ENCODE measurements at regions not wholly inside any gene's neighbourhood (a gene's known extent, or its start where the extent isn't known, plus 50 kb on each side); places are given as distances from the start of the nearest gene placed in this dataset.

DNA sequence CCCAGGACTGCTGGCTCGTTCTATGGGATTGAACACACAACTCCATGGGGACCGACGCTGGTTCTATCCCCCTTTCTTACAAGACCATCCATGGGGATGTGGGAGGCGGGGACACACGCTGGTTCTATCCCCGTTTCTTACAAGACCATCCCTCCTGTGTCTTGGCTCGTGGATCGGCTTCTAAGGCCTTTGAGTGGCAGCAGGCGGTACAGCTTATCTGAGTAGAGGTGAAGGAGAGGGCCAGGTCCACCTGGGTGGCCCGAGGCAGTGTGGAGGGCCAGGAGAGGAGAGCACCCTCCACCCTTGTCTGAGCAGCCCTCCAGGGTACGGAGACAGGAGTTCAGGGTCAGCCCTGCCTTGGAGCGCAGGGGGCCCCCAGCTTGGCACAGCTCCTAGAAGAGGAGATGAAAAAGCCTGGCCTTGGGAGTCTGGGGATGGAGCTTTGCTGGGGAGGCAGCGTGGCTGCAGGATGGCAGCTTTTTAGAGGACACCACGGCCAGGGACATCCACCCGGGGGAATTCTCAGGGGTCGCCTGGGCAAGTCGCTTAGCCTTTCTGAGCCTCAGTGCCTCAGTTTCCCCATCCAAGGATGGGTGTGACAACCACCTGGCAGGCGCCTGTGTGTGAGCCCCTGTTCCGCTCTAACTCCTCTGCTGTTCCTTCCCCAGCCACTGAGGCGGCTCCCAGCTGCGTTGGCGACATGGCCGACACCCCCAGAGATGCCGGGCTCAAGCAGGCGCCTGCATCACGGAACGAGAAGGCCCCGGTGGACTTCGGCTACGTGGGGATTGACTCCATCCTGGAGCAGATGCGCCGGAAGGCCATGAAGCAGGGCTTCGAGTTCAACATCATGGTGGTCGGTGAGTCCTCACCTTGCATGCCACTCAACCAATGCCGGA is 341.0 kb downstream of the SEC14L1 start:
- Histone ChIP-seq H4K20me1 (ENCODE audit: insufficient read depth, low read length) (no peaks in the 10 kb centered on the region), H3K27me3 (ENCODE audit: low read depth, low read length) (no peaks in the 10 kb centered on the region), H3K9me3 (ENCODE audit: insufficient read depth, low read length) (no peaks in the 10 kb centered on the region), H3K4me3 (ENCODE audit: low read length) (no peak overlapping the region), H3K9ac (ENCODE audit: low read length) (no peak overlapping the region), H3K79me2 (ENCODE audit: low read length) (no peaks in the 10 kb centered on the region), H3K36me3 (replicated peaks; ENCODE audit: low read depth, low read length) (peaks cover 3% of the 10 kb centered on the region), H3K4me2 (ENCODE audit: low read length) (no peak overlapping the region), H3K27ac (ENCODE audit: low read length) (no peak overlapping the region), H2AFZ (ENCODE audit: low read depth, low read length) (no peak overlapping the region), H3K4me1 (ENCODE audit: low read length) (no peaks in the 10 kb centered on the region)
- TF ChIP-seq, protein P1, sequence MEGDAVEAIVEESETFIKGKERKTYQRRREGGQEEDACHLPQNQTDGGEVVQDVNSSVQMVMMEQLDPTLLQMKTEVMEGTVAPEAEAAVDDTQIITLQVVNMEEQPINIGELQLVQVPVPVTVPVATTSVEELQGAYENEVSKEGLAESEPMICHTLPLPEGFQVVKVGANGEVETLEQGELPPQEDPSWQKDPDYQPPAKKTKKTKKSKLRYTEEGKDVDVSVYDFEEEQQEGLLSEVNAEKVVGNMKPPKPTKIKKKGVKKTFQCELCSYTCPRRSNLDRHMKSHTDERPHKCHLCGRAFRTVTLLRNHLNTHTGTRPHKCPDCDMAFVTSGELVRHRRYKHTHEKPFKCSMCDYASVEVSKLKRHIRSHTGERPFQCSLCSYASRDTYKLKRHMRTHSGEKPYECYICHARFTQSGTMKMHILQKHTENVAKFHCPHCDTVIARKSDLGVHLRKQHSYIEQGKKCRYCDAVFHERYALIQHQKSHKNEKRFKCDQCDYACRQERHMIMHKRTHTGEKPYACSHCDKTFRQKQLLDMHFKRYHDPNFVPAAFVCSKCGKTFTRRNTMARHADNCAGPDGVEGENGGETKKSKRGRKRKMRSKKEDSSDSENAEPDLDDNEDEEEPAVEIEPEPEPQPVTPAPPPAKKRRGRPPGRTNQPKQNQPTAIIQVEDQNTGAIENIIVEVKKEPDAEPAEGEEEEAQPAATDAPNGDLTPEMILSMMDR (IDR thresholded peaks at IDR 0.05; ENCODE audit: low read depth, low read length): no peak
- TF ChIP-seq EZH2phosphoT487 (IDR thresholded peaks at IDR 0.05; ENCODE audit: low read depth): no peak

DNA sequence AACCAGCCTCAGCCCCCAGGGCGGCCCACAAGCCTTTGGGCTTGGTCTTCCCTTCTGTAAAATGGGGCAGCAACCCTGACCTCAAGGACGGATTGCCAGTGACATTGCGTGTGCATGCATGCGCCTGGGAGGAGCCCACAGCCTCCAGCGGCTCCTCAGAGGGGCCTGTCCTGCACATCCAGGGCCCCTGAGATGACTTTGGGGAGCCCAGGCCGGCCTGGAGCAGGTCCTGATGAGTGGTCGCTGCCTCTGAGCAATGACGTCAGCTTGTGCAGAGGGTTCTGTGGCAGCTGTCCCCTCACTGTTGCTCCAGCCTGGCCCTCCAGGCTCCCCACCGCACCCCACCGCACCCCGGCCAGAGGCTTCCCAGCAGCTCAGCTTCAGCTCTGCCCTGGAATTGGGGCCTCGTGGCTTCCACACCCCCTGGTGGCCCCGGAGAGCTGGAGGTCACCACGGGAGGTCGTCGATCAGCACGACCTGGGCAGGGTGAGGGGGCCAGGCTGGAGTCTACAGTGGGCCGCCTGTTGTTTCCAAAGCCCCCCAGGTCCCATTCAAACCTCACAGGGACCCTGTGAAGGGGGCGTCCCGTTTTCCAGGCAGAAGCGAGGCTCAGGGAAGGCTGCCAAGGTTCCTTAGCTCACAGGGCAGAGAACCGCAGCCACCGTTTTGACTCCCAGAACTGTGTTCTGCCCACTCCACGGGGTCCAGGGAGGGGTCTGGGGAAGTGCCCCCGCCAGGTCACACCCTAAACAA is 341.8 kb downstream of the SEC14L1 start:
- Histone ChIP-seq H2AFZ (ENCODE audit: low read depth, low read length) (no peak overlapping the region), H3K27me3 (ENCODE audit: low read depth, low read length) (no peaks in the 10 kb centered on the region), H3K27ac (ENCODE audit: low read length) (no peak overlapping the region), H3K9ac (ENCODE audit: low read length) (no peak overlapping the region), H3K4me3 (ENCODE audit: low read length) (no peak overlapping the region), H3K36me3 (replicated peaks; ENCODE audit: low read depth, low read length) (peaks cover 3% of the 10 kb centered on the region), H3K9me3 (ENCODE audit: insufficient read depth, low read length) (no peaks in the 10 kb centered on the region), H3K4me2 (ENCODE audit: low read length) (no peak overlapping the region), H3K4me1 (ENCODE audit: low read length) (no peaks in the 10 kb centered on the region), H3K79me2 (ENCODE audit: low read length) (no peaks in the 10 kb centered on the region), H4K20me1 (ENCODE audit: insufficient read depth, low read length) (no peaks in the 10 kb centered on the region)
- TF ChIP-seq, protein P1 (IDR thresholded peaks at IDR 0.05; ENCODE audit: low read depth, low read length): no peak
- TF ChIP-seq EZH2phosphoT487 (IDR thresholded peaks at IDR 0.05; ENCODE audit: low read depth): no peak

GRCh38 chr17:77483128-77483598 is 342.4 kb downstream of the SEC14L1 start:
- no peak overlapping the region for H3K4me2 ChIP-seq (ENCODE audit: low read length)
- peaks cover 3% of the 10 kb centered on the region for H3K36me3 ChIP-seq (replicated peaks; ENCODE audit: low read depth, low read length)
- H3K4me3 ChIP-seq (ENCODE audit: low read length): no peak overlapping the region
- TF ChIP-seq, protein P1 (IDR thresholded peaks at IDR 0.05; ENCODE audit: low read depth, low read length): no peak
- TF ChIP-seq EZH2phosphoT487 (IDR thresholded peaks at IDR 0.05; ENCODE audit: low read depth): no peak
- no peaks in the 10 kb centered on the region for H3K9me3 ChIP-seq (ENCODE audit: insufficient read depth, low read length)
- H3K9ac ChIP-seq (ENCODE audit: low read length): no peak overlapping the region
- no peaks in the 10 kb centered on the region for H3K4me1 ChIP-seq (ENCODE audit: low read length)
- no peaks in the 10 kb centered on the region for H3K79me2 ChIP-seq (ENCODE audit: low read length)
- H3K27ac ChIP-seq (ENCODE audit: low read length): no peak overlapping the region
- no peak overlapping the region for H2AFZ ChIP-seq (ENCODE audit: low read depth, low read length)
- H4K20me1 ChIP-seq (ENCODE audit: insufficient read depth, low read length): no peaks in the 10 kb centered on the region
- H3K27me3 ChIP-seq (ENCODE audit: low read depth, low read length): no peaks in the 10 kb centered on the region

DNA sequence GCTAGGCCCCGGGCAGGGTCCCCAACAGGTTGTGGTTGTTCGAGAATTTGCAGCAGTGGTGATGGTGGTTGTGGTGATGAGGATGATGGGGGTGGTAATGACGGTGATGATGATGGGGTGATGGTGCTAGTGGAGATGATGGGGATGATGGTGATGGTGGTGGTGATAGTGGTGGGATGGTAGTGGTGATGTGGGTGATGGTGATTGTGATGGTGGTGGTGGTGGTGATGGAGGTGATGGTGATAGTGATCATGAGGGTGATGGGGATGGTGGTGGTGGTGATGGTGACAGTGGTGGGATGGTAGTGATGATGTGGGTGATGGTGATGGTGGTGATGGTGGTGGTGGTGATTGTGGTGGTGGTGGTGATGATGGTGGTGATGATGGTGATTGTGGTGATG is 343.3 kb downstream of the SEC14L1 start:
- Histone ChIP-seq H3K79me2 (ENCODE audit: low read length) (no peaks in the 10 kb centered on the region), H3K27ac (ENCODE audit: low read length) (no peak overlapping the region), H3K4me3 (ENCODE audit: low read length) (no peak overlapping the region), H2AFZ (ENCODE audit: low read depth, low read length) (no peak overlapping the region), H3K9ac (ENCODE audit: low read length) (no peak overlapping the region), H3K27me3 (ENCODE audit: low read depth, low read length) (no peaks in the 10 kb centered on the region), H3K4me1 (ENCODE audit: low read length) (no peaks in the 10 kb centered on the region), H3K9me3 (ENCODE audit: insufficient read depth, low read length) (no peaks in the 10 kb centered on the region), H3K36me3 (replicated peaks; ENCODE audit: low read depth, low read length) (peaks cover 8% of the 10 kb centered on the region), H4K20me1 (ENCODE audit: insufficient read depth, low read length) (no peaks in the 10 kb centered on the region), H3K4me2 (ENCODE audit: low read length) (no peak overlapping the region)
- TF ChIP-seq, protein P1 (IDR thresholded peaks at IDR 0.05; ENCODE audit: low read depth, low read length): no peak
- no peak for TF ChIP-seq EZH2phosphoT487 (IDR thresholded peaks at IDR 0.05; ENCODE audit: low read depth)

Data from OCI-LY3 (cell line).